DND-41 (cell line): ENCODE measurements at regions not wholly inside any gene's neighbourhood (a gene's known extent, or its start where the extent isn't known, plus 50 kb on each side); places are given as distances from the start of the nearest gene placed in this dataset.

Experiments used
- ATAC-seq: fragments of 200-7000 bp; cut with Tn5 transposase; 3 replicates; pipeline ENCODE4 v1.9.1; 2021; ENCODE audit warnings: low read depth; ENCODE audit not compliant: insufficient read depth
- DNase-seq: peaks from one replicate; pipeline ENCODE4 v3.0.0-alpha.2; 2020
- H2AFZ ChIP-seq: 2 replicates; pipeline ENCODE4 v1.6.0; 2012; ENCODE audit warnings: low read depth, low read length
- H3K27ac ChIP-seq: 2 replicates; pipeline ENCODE4 v1.5.1; 2012; ENCODE audit warnings: low read length, inconsistent platforms
- H3K27me3 ChIP-seq: fragments of 200-600 bp; sonication (generic); 2 replicates; pipeline ENCODE4 v1.6.0; 2012; ENCODE audit warnings: low read length, mild to moderate bottlenecking, inconsistent platforms; ENCODE audit not compliant: insufficient read depth, poor library complexity
- H3K36me3 ChIP-seq: 2 replicates; pipeline ENCODE4 v1.5.1; 2012; ENCODE audit warnings: low read length, inconsistent platforms; ENCODE audit not compliant: insufficient read depth
- H3K4me1 ChIP-seq: 2 replicates; pipeline ENCODE4 v1.5.1; 2012; ENCODE audit warnings: mild to moderate bottlenecking, low read length; ENCODE audit not compliant: insufficient read depth
- H3K4me2 ChIP-seq: 2 replicates; pipeline ENCODE4 v1.6.0; 2012; ENCODE audit warnings: mild to moderate bottlenecking, moderate library complexity, low read length, inconsistent platforms; ENCODE audit not compliant: insufficient read depth
- H3K4me3 ChIP-seq, 2 experiments: fragments of 200-600 bp in 1 of 2; shearing (Covaris generic) in 1 of 2; 2 replicates each; pipeline ENCODE4 v1.5.1; 2012 to 2016; ENCODE audit warnings: inconsistent platforms in 2 of 2, low read length in 2 of 2, mild to moderate bottlenecking in 2 of 2, low read depth in 1 of 2, moderate library complexity in 1 of 2
- H3K79me2 ChIP-seq: 2 replicates; pipeline ENCODE4 v1.6.0; 2012; ENCODE audit warnings: low read length, inconsistent platforms; ENCODE audit not compliant: insufficient read depth
- H3K9ac ChIP-seq: 2 replicates; pipeline ENCODE4 v1.6.0; 2012; ENCODE audit warnings: low read depth, mild to moderate bottlenecking, inconsistent platforms, low read length, moderate library complexity
- H3K9me3 ChIP-seq: 2 replicates; pipeline ENCODE4 v1.5.1; 2012; ENCODE audit warnings: low read length, moderate library complexity, mild to moderate bottlenecking, inconsistent platforms; ENCODE audit not compliant: insufficient read depth, severe bottlenecking
- H4K20me1 ChIP-seq: 2 replicates; pipeline ENCODE4 v1.6.0; 2012; ENCODE audit warnings: low read length; ENCODE audit not compliant: insufficient read depth
- CTCF ChIP-seq: IDR thresholded peaks from 2 replicates; pipeline ENCODE4 v1.5.1; 2012; ENCODE audit warnings: borderline replicate concordance, low read length, moderate library complexity, mild to moderate bottlenecking; ENCODE audit not compliant: poor library complexity, severe bottlenecking; ENCODE audit errors: extremely low read depth
- EZH2 ChIP-seq: IDR thresholded peaks from 3 replicates; pipeline ENCODE4 v1.6.1; 2012; ENCODE audit warnings: borderline replicate concordance, low read depth, mild to moderate bottlenecking, moderate library complexity, low read length, inconsistent platforms; ENCODE audit not compliant: severe bottlenecking

DNA sequence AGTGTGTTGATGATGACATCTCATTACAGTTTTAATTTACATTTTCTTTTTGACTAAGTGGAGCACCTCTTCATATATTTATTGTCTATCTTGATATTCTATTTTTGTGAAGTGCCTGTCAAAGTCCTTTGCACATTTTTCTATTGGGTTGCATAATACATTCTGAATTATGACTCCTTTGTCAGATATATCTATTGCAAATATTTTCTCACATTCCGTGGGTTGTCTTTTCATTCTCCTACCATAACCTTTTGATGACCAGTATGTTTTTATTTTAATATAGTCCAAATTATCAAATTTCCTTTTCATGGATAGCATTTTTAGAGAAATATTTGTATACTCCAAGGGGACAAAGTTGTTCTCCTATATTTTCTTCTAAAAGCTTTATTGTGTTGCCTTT, 126.4 kb downstream of the PJA1 start:
- TF ChIP-seq EZH2 (no peak), CTCF (no peak)

GRCh38 chrX:69038188-69038587, 127.1 kb downstream of the PJA1 start:
- Histone ChIP-seq H3K36me3 (no peaks in the 10 kb centered on the region), H3K79me2 (no peaks in the 10 kb centered on the region), H3K4me1 (no peaks in the 10 kb centered on the region), H2AFZ (no peak overlapping the region), H3K4me2 (no peak overlapping the region), H3K4me3 (no peak overlapping the region), H4K20me1 (no peaks in the 10 kb centered on the region), H3K9me3 (no peaks in the 10 kb centered on the region), H3K27ac (no peak overlapping the region), H3K9ac (no peak overlapping the region), H3K27me3 (no peaks in the 10 kb centered on the region)
- ATAC-seq (no peak), DNase-seq (no peak)
- TF ChIP-seq EZH2: no peak
- no peak for TF ChIP-seq CTCF

More for the DNA sequence above, 126.4 kb downstream of the PJA1 start:
- Histone ChIP-seq H3K4me1 (no peaks in the 10 kb centered on the region), H3K9me3 (no peaks in the 10 kb centered on the region), H4K20me1 (no peaks in the 10 kb centered on the region), H3K36me3 (no peaks in the 10 kb centered on the region), H3K27ac (no peak overlapping the region), H3K9ac (no peak overlapping the region), H3K4me3 (no peak overlapping the region), H2AFZ (no peak overlapping the region), H3K4me2 (no peak overlapping the region), H3K27me3 (no peaks in the 10 kb centered on the region), H3K79me2 (no peaks in the 10 kb centered on the region)
- ATAC-seq (no peak), DNase-seq (no peak)

GRCh38 chrX:69037786-69038185, 127.5 kb downstream of the PJA1 start:
- Histone ChIP-seq H3K9me3 (no peaks in the 10 kb centered on the region), H3K79me2 (no peaks in the 10 kb centered on the region), H3K36me3 (no peaks in the 10 kb centered on the region), H3K4me1 (no peaks in the 10 kb centered on the region), H3K9ac (no peak overlapping the region), H3K27ac (no peak overlapping the region), H3K4me3 (no peak overlapping the region), H2AFZ (no peak overlapping the region), H3K27me3 (no peaks in the 10 kb centered on the region), H4K20me1 (no peaks in the 10 kb centered on the region), H3K4me2 (no peak overlapping the region)
- TF ChIP-seq EZH2: no peak
- no peak for TF ChIP-seq CTCF
- DNase-seq (no peak), ATAC-seq (no peak)
